Endothelial cell of umbilical vein (primary cell): ENCODE measurements at regions not wholly inside any gene's neighbourhood (a gene's known extent, or its start where the extent isn't known, plus 50 kb on each side); places are given as distances from the start of the nearest gene placed in this dataset.

Experiments used
- BruUV-seq: library from RNA; stranded (reverse); fragments of 400-500 nt; replicated peaks from 2 replicates; lab custom pipeline; 2021; lab: Mats Ljungman, UMichigan
- CTCF ChIA-PET: fragments of 300-600, 350-600 bp; sonication (Branson Sonifier 250); formaldehyde crosslinking; loops from one replicate; lab custom pipeline; 2021; ENCODE audit warnings: antibody characterized with exemption, inconsistent platforms; lab: Charles Lee
- POLR2A ChIA-PET: fragments of 300-600, 350-600 bp; sonication (Branson Sonifier 250); formaldehyde crosslinking; loops from one replicate; lab custom pipeline; 2021; ENCODE audit warnings: antibody characterized with exemption, inconsistent platforms; lab: Charles Lee
- DNase-seq: peaks from one replicate; pipeline ENCODE4 v3.0.0-alpha.2; 2011; ENCODE audit warnings: low read depth, low spot score
- FAIRE-seq: peaks from 2 replicates; lab custom pipeline; 2011; peaks lifted over from hg19 to GRCh38; lab: Jason Lieb, UNC
- H2AFZ ChIP-seq: 2 replicates; pipeline ENCODE4 v1.6.0; 2012; ENCODE audit warnings: low read depth, low read length, control low read depth, inconsistent platforms
- H3K27ac ChIP-seq: 2 replicates; pipeline ENCODE4 v1.5.1; 2011; ENCODE audit warnings: low read depth, mild to moderate bottlenecking, control low read depth, low read length, moderate library complexity; ENCODE audit not compliant: insufficient read depth
- H3K27me3 ChIP-seq, 2 experiments: 2 replicates each; pipeline versions ENCODE4 v1.6.0 to v1.6.1; 2011; ENCODE audit warnings: low read length in 2 of 2, mixed read lengths in 1 of 2; ENCODE audit not compliant: control insufficient read depth in 2 of 2, insufficient read depth in 2 of 2
- H3K36me3 ChIP-seq, 2 experiments: 2 replicates in 1 of 2; 3 replicates in 1 of 2; pipeline ENCODE4 v1.5.1; 2011; ENCODE audit warnings: low read length in 2 of 2, mild to moderate bottlenecking in 1 of 2, moderate library complexity in 1 of 2; ENCODE audit not compliant: control insufficient read depth in 2 of 2, insufficient read depth in 2 of 2; ENCODE audit errors: extremely low read depth in 1 of 2
- H3K4me1 ChIP-seq: 3 replicates; pipeline ENCODE4 v1.5.1; 2011; ENCODE audit warnings: mild to moderate bottlenecking, low read length; ENCODE audit not compliant: control insufficient read depth, insufficient read depth; ENCODE audit errors: extremely low read depth
- H3K4me2 ChIP-seq: 2 replicates; pipeline ENCODE4 v1.6.1; 2011; ENCODE audit warnings: low read length, control low read depth, mixed read lengths; ENCODE audit not compliant: insufficient read depth
- H3K4me3 ChIP-seq, 3 experiments: fragments of 200-600 bp in 1 of 3; sonication (generic), shearing (Covaris generic) in 1 of 3; replicated peaks in 1 of 3; 2 replicates each; pipeline ENCODE4 v1.5.1; 2011 to 2016; ENCODE audit warnings: control low read depth in 3 of 3, low read length in 3 of 3, mild to moderate bottlenecking in 2 of 3, inconsistent platforms in 1 of 3, low read depth in 1 of 3, moderate library complexity in 1 of 3; ENCODE audit not compliant: insufficient read depth in 1 of 3
- H3K79me2 ChIP-seq: 2 replicates; pipeline ENCODE4 v1.6.0; 2012; ENCODE audit warnings: low read length, inconsistent platforms; ENCODE audit not compliant: control insufficient read depth, insufficient read depth
- H3K9ac ChIP-seq: replicated peaks from 2 replicates; pipeline ENCODE3; 2011; ENCODE audit warnings: low read length, control low read depth; ENCODE audit not compliant: insufficient read depth; ENCODE audit errors: extremely low read depth
- H3K9me1 ChIP-seq: replicated peaks from 3 replicates; pipeline ENCODE4 v1.6.0; 2011; ENCODE audit warnings: mild to moderate bottlenecking, low read length; ENCODE audit not compliant: control insufficient read depth, insufficient read depth; ENCODE audit errors: extremely low read depth
- H3K9me3 ChIP-seq: replicated peaks from 2 replicates; pipeline ENCODE4 v1.5.1; 2012; ENCODE audit warnings: low read length, inconsistent platforms; ENCODE audit not compliant: control insufficient read depth, insufficient read depth
- H4K20me1 ChIP-seq: replicated peaks from 2 replicates; pipeline ENCODE3; 2011; ENCODE audit warnings: mild to moderate bottlenecking, low read length; ENCODE audit not compliant: control insufficient read depth, insufficient read depth; ENCODE audit errors: extremely low read depth
- EZH2 ChIP-seq: IDR thresholded peaks from 2 replicates; pipeline ENCODE4 v1.6.1; 2012; ENCODE audit warnings: borderline replicate concordance, low read depth, mild to moderate bottlenecking, moderate library complexity, low read length, inconsistent platforms; ENCODE audit not compliant: severe bottlenecking
- FOS ChIP-seq: IDR thresholded peaks from 2 replicates; pipeline ENCODE4 v1.6.1; 2011; ENCODE audit warnings: mild to moderate bottlenecking, low read length, moderate library complexity, borderline replicate concordance; ENCODE audit not compliant: insufficient read depth
- GATA2 ChIP-seq: IDR thresholded peaks from 2 replicates; pipeline ENCODE4 v1.7.0; 2011; ENCODE audit warnings: low read depth, mild to moderate bottlenecking, moderate library complexity, mixed read lengths, low read length; ENCODE audit not compliant: insufficient read length, insufficient read depth
- JUN ChIP-seq: IDR thresholded peaks from 2 replicates; pipeline ENCODE4 v1.6.1; 2011; ENCODE audit warnings: borderline replicate concordance, low read depth; ENCODE audit not compliant: insufficient read length, insufficient read depth
- MYC ChIP-seq: IDR thresholded peaks from one replicate; pipeline ENCODE4 v1.6.1; 2011; ENCODE audit warnings: mild to moderate bottlenecking, low read depth, low read length
- POLR2A ChIP-seq: IDR thresholded peaks from 2 replicates; pipeline ENCODE4 v1.6.1; 2012; ENCODE audit warnings: low read depth, mild to moderate bottlenecking, control low read depth, low read length
- POLR2AphosphoS5 ChIP-seq: IDR thresholded peaks from 2 replicates; pipeline ENCODE4 v1.6.1; 2012; ENCODE audit warnings: low read depth, mild to moderate bottlenecking, control low read depth, low read length, moderate library complexity; ENCODE audit not compliant: insufficient read depth
- dilution Hi-C: fragments of 300-500 bp; cut with MboI; formaldehyde crosslinking; loops from one replicate; pipeline ENCODE4 v1.15.0; 2019; ENCODE audit warnings: low sequenced_read_pairs; ENCODE audit not compliant: extremely low pct_ligation_motif_present
- intact Hi-C: fragments of 100-400 bp; cut with micrococcal nuclease; formaldehyde crosslinking; loops from one replicate; pipeline ENCODE4 v1.10.0; 2022
- TF ChIP-seq, protein P1 (sequence below): IDR thresholded peaks from 2 replicates; pipeline ENCODE4 v1.6.1; 2011; ENCODE audit not compliant: insufficient read depth, insufficient read length
- TF ChIP-seq, protein P2 (sequence below), 2 donors: IDR thresholded peaks; 1 replicate in 1 of 2; 2 replicates in 1 of 2; pipeline ENCODE4 v1.5.1; 2011; ENCODE audit warnings: low read length in 2 of 2, mild to moderate bottlenecking in 2 of 2, moderate library complexity in 2 of 2, control low read depth in 1 of 2, inconsistent platforms in 1 of 2, low read depth in 1 of 2; ENCODE audit not compliant: insufficient read depth in 1 of 2; ENCODE audit errors: extremely low read depth in 1 of 2

DNA sequence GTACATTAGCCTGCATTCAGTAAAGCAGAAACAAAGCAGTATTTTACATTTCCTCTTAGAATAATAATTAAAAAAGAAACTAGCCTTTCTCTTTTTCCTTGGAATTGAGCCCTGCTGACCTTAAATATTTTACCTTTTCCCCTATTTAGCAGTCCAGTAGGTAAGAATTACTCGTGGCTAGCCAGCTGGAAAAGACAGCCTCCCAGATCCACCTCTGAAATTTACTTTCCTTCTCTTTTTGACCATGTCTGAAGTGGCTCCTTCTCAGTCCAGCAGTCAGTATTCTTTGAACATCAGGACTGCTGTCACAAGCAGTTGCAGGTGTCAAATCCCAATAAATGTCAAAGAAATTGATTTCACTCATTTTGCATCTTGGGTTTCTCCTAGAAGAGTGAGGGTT lies 311.5 kb upstream of the DCBLD2 start:
- peaks cover 3% of the 10 kb centered on the region for H3K4me1 ChIP-seq
- TF ChIP-seq FOS (no peak), JUN (no peak), POLR2A (no peak), GATA2 (no peak), EZH2 (no peak), MYC (no peak), POLR2AphosphoS5 (no peak)
- TF ChIP-seq, protein P1, sequence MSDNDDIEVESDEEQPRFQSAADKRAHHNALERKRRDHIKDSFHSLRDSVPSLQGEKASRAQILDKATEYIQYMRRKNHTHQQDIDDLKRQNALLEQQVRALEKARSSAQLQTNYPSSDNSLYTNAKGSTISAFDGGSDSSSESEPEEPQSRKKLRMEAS: no peak
- TF ChIP-seq, protein P2, sequence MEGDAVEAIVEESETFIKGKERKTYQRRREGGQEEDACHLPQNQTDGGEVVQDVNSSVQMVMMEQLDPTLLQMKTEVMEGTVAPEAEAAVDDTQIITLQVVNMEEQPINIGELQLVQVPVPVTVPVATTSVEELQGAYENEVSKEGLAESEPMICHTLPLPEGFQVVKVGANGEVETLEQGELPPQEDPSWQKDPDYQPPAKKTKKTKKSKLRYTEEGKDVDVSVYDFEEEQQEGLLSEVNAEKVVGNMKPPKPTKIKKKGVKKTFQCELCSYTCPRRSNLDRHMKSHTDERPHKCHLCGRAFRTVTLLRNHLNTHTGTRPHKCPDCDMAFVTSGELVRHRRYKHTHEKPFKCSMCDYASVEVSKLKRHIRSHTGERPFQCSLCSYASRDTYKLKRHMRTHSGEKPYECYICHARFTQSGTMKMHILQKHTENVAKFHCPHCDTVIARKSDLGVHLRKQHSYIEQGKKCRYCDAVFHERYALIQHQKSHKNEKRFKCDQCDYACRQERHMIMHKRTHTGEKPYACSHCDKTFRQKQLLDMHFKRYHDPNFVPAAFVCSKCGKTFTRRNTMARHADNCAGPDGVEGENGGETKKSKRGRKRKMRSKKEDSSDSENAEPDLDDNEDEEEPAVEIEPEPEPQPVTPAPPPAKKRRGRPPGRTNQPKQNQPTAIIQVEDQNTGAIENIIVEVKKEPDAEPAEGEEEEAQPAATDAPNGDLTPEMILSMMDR (IDR thresholded peaks at IDR 0.05; ENCODE audit: extremely low read depth in 1 of 2, insufficient read depth in 1 of 2, low read depth in 1 of 2, low read length in 2 of 2): no peak
- no peak overlapping the region for H3K9ac ChIP-seq
- FAIRE-seq (no peak), DNase-seq (no peak)
- ChIA-PET CTCF (interaction anchor here (1.1 to 1.6 kb wide), 2 partner anchors 8 to 10 kb away, joined by 3 to 7 read pairs; no protein-coding TSS in a partner anchor), POLR2A (no interaction called here)
- H3K9me3 ChIP-seq: no peaks in the 10 kb centered on the region
- no peak overlapping the region for H3K4me2 ChIP-seq
- intact Hi-C loops (no loop called here), dilution Hi-C loops (no loop called here)
- H4K20me1 ChIP-seq: no peaks in the 10 kb centered on the region
- no peak overlapping the region for H2AFZ ChIP-seq
- no peaks in the 10 kb centered on the region for H3K27me3 ChIP-seq
- H3K4me3 ChIP-seq: no peak overlapping the region
- no peaks in the 10 kb centered on the region for H3K79me2 ChIP-seq
- no peak overlapping the region for H3K27ac ChIP-seq
- no peaks in the 10 kb centered on the region for H3K9me1 ChIP-seq
- H3K36me3 ChIP-seq: no peaks in the 10 kb centered on the region
- BruUV-seq: no TSS peak
